H1 (cell line): ENCODE measurements at regions not wholly inside any gene's neighbourhood (a gene's known extent, or its start where the extent isn't known, plus 50 kb on each side); places are given as distances from the start of the nearest gene placed in this dataset.

ENCODE experiments used
- BRCA1 ChIP-seq: IDR thresholded peaks from 2 replicates; pipeline ENCODE4 v1.6.1; 2012; ENCODE audit warnings: low read depth, low read length, improper control_type of control experiment
- CEBPB ChIP-seq: IDR thresholded peaks from 2 replicates; pipeline ENCODE4 v1.6.1; 2012; ENCODE audit warnings: low read depth, low read length
- CREB1 ChIP-seq: IDR thresholded peaks from 2 replicates; pipeline ENCODE4 v1.6.1; 2012; ENCODE audit warnings: inconsistent platforms
- CTCF ChIP-seq, 3 experiments: IDR thresholded peaks; 1 replicate in 2 of 3; 2 replicates in 1 of 3; pipeline versions ENCODE4 v1.5.1 to v1.6.1; 2011; ENCODE audit warnings: low read length in 3 of 3, mild to moderate bottlenecking in 3 of 3, inconsistent platforms in 2 of 3, low read depth in 1 of 3, moderate library complexity in 1 of 3; ENCODE audit not compliant: insufficient read depth in 1 of 3; ENCODE audit errors: control extremely low read depth in 1 of 3
- E2F6 ChIP-seq: IDR thresholded peaks from 2 replicates; pipeline ENCODE4 v1.6.1; 2012; ENCODE audit warnings: inconsistent platforms
- EGR1 ChIP-seq: IDR thresholded peaks from 2 replicates; pipeline ENCODE4 v1.6.1; 2011; ENCODE audit warnings: low read depth, low read length, borderline replicate concordance
- EP300 ChIP-seq, 2 experiments: IDR thresholded peaks; 1 replicate in 1 of 2; 2 replicates in 1 of 2; pipeline ENCODE4 v1.6.1; 2011 to 2012; ENCODE audit warnings: low read depth in 2 of 2, low read length in 2 of 2, mild to moderate bottlenecking in 2 of 2, borderline replicate concordance in 1 of 2, inconsistent platforms in 1 of 2, moderate library complexity in 1 of 2
- EZH2 ChIP-seq: fragments of 200-600 bp; sonication (generic); IDR thresholded peaks from 2 replicates; pipeline ENCODE4 v1.7.1; 2012; ENCODE audit warnings: low read depth, mild to moderate bottlenecking, moderate library complexity, low read length, inconsistent platforms; ENCODE audit not compliant: severe bottlenecking
- SIN3A ChIP-seq, 2 experiments: IDR thresholded peaks in 1 of 2; conservative IDR thresholded peaks in 1 of 2; 2 replicates each; pipeline ENCODE4 v1.6.1; 2011 to 2012; ENCODE audit warnings: low read length in 2 of 2, improper control_type of control experiment in 1 of 2, low read depth in 1 of 2, mild to moderate bottlenecking in 1 of 2

DNA sequence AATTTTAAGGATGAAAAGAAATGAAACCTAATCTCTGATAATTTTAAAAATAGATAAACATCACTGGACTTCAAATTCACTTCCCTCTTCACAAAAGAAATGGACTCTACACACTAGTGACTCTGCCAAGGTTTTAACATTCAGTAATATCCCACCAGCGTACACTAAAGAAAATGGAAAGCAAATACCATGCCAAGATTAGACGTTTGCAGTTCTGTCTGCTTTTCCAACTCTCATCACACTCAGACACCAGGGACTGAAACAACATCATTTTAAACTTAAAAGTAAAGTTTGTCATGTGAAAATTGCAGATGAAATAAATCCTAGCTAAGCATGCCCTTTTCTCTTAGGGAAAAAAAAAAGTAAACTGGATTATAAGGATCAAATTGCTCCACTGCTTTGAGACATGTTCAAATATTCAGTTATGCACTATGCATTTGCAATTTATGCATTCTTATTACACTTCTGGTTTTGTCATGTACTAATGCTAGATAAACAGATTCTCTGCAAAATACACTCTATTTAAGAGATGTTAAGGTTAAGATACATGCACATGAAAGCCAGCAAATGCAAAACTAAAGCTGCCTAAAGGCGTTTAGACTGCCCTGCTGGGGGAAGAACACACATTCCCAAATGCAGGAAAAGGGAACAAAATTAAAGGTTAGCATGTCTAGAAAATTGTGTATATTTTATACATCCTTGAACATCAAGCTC lies 534.4 kb upstream of the EPHA5 start:
- TF ChIP-seq EP300 (IDR thresholded peaks at IDR 0.05; ENCODE audit: borderline replicate concordance in 1 of 2, low read depth in 2 of 2, low read length in 2 of 2) (no peak), CTCF (IDR thresholded peaks at IDR 0.05; ENCODE audit: control extremely low read depth in 1 of 3, insufficient read depth in 1 of 3, low read depth in 1 of 3, low read length in 3 of 3) (no peak), CEBPB (no peak), CREB1 (no peak), SIN3A (conservative IDR thresholded peaks at IDR 0.05 in 1 of 2, IDR thresholded peaks at IDR 0.05 in 1 of 2; ENCODE audit: low read depth in 1 of 2, low read length in 2 of 2) (no peak), E2F6 (no peak), EGR1 (no peak), EZH2 (no peak), BRCA1 (no peak)
